A549 (cell line): ENCODE measurements at regions not wholly inside any gene's neighbourhood (a gene's known extent, or its start where the extent isn't known, plus 50 kb on each side); places are given as distances from the start of the nearest gene placed in this dataset.
A peak's percentile ranks its signal among the peaks of the same experiment; 100 is the strongest.

Source experiments
- ATAC-seq, 2 experiments: fragments of 200-7000 bp in 1 of 2; fragments of >200 bp in 1 of 2; cut with Nextera tagmentation in 1 of 2; cut with Tn5 transposase in 1 of 2; 3 replicates each; pipeline versions ENCODE4 v1.8.0 to v1.9.1; 2018 to 2020; ENCODE audit warnings: mild to moderate bottlenecking in 1 of 2, moderate library complexity in 1 of 2
- CTCF ChIA-PET: fragments of 300-600 bp; sonication (Branson Sonifier 250); formaldehyde crosslinking; extraction: SDS; loops from one replicate; lab custom pipeline; 2021; ENCODE audit warnings: antibody characterized with exemption, inconsistent platforms; lab: Yijun Ruan, JAX
- POLR2A ChIA-PET: fragments of 350-600 bp; formaldehyde crosslinking; extraction: SDS; loops from one replicate; lab custom pipeline; 2021; ENCODE audit warnings: antibody characterized with exemption, inconsistent platforms; lab: Yijun Ruan, JAX
- DNase-seq, 2 experiments: peaks; one replicate each; pipeline versions ENCODE4 v3.0.0 to v3.0.0-alpha.2; 2011 to 2016; ENCODE audit warnings: low read depth in 1 of 2, low spot score in 1 of 2
- FAIRE-seq: peaks from 2 replicates; lab custom pipeline; 2011; peaks lifted over from hg19 to GRCh38; lab: Jason Lieb, UNC
- H3K27ac ChIP-seq, 2 experiments: fragments of >200 bp; sonication (Bioruptor Twin); formaldehyde crosslinking; 3 replicates each; pipeline ENCODE4 v1.5.1; 2016 to 2017
- H3K4me1 ChIP-seq: fragments of >200 bp; sonication (Bioruptor Twin); formaldehyde crosslinking; 3 replicates; pipeline ENCODE4 v1.6.1; 2016
- H3K4me2 ChIP-seq: fragments of >200 bp; sonication (Bioruptor Twin); formaldehyde crosslinking; 3 replicates; pipeline ENCODE4 v1.6.1; 2016
- H3K4me3 ChIP-seq: fragments of >200 bp; sonication (Bioruptor Twin); formaldehyde crosslinking; 3 replicates; pipeline ENCODE4 v1.5.1; 2016
- H3K9me3 ChIP-seq: fragments of >200 bp; sonication (Bioruptor Twin); formaldehyde crosslinking; 3 replicates; pipeline ENCODE4 v1.6.1; 2016
- CEBPB ChIP-seq, 2 experiments: fragments of >200 bp in 1 of 2; sonication (Bioruptor Twin) in 1 of 2; formaldehyde crosslinking in 1 of 2; IDR thresholded peaks; 2 replicates each; pipeline ENCODE4 v1.6.1; 2012 to 2016
- EHMT2 ChIP-seq: fragments of 200-600 bp; sonication (generic); IDR thresholded peaks from 2 replicates; pipeline ENCODE4 v1.6.1; 2016; ENCODE audit warnings: antibody characterized with exemption, low read depth, mild to moderate bottlenecking, moderate library complexity
- FOSL2 ChIP-seq, 2 experiments: fragments of 450-650 bp in 1 of 2; fragments of >200 bp in 1 of 2; sonication (Bioruptor Twin) in 1 of 2; formaldehyde crosslinking; IDR thresholded peaks; 2 replicates each; pipeline versions ENCODE4 v1.5.0 to v1.6.1; 2016 to 2020; ENCODE audit warnings: mild to moderate bottlenecking in 1 of 2, moderate library complexity in 1 of 2
- HEYL ChIP-seq: fragments of 250-450 bp; sonication (Bioruptor Pico); IDR thresholded peaks from 2 replicates; pipeline ENCODE4 v1.8.0; 2021; ENCODE audit warnings: mild to moderate bottlenecking, moderate library complexity
- HOXB13 ChIP-seq: fragments of 250-450 bp; sonication (Bioruptor Pico); IDR thresholded peaks from 2 replicates; pipeline ENCODE4 v1.5.0; 2020; ENCODE audit warnings: low read depth, mild to moderate bottlenecking, moderate library complexity
- KDM1A ChIP-seq: fragments of 200-600 bp; sonication (generic); IDR thresholded peaks from 2 replicates; pipeline ENCODE4 v1.6.1; 2016; ENCODE audit warnings: low read depth, mild to moderate bottlenecking
- NPAS2 ChIP-seq: fragments of 250-450 bp; sonication (Bioruptor Pico); IDR thresholded peaks from 2 replicates; pipeline ENCODE4 v1.8.0; 2022; ENCODE audit warnings: mild to moderate bottlenecking, moderate library complexity, borderline replicate concordance
- NR3C1 ChIP-seq: fragments of >200 bp; sonication (Bioruptor Twin); formaldehyde crosslinking; IDR thresholded peaks from 3 replicates; pipeline ENCODE4 v1.6.1; 2017
- RAD21 ChIP-seq, 2 experiments: fragments of >200 bp in 1 of 2; sonication (Bioruptor Twin) in 1 of 2; formaldehyde crosslinking in 1 of 2; IDR thresholded peaks in 1 of 2; conservative IDR thresholded peaks in 1 of 2; 2 replicates in 1 of 2; 3 replicates in 1 of 2; pipeline ENCODE4 v1.6.1; 2012 to 2018; ENCODE audit warnings: inconsistent platforms in 1 of 2
- RCOR1 ChIP-seq: fragments of 150-350 bp; IDR thresholded peaks from 2 replicates; pipeline ENCODE4 v1.6.1; 2014; ENCODE audit warnings: antibody characterized with exemption, low read length, low read depth
- SREBF2 ChIP-seq: fragments of 450-650 bp; IDR thresholded peaks from 2 replicates; pipeline ENCODE4 v1.6.1; 2014; ENCODE audit warnings: mild to moderate bottlenecking, moderate library complexity
- ZFP36 ChIP-seq: fragments of 450-650 bp; IDR thresholded peaks from 2 replicates; pipeline ENCODE4 v1.6.1; 2014; ENCODE audit warnings: borderline replicate concordance; ENCODE audit not compliant: partially characterized antibody
- ZNF302 ChIP-seq: fragments of 250-450 bp; sonication (Bioruptor Pico); IDR thresholded peaks from 2 replicates; pipeline ENCODE4 v1.9.0; 2021; ENCODE audit warnings: inconsistent platforms, mild to moderate bottlenecking, moderate library complexity
- ZSCAN20 ChIP-seq: fragments of 250-450 bp; sonication (Bioruptor Pico); IDR thresholded peaks from 2 replicates; pipeline ENCODE4 v1.8.0; 2022; ENCODE audit warnings: mild to moderate bottlenecking, moderate library complexity
- WGBS: methylation state at CpG from one replicate; pipeline ENCODE4 v1.1.6; 2017; ENCODE audit errors: missing lambda C conversion rate; 5-methylcytosine and 5-hydroxymethylcytosine counted together
- TF ChIP-seq, protein P1 (sequence below): fragments of 200-600 bp; sonication (generic); IDR thresholded peaks from 2 replicates; pipeline ENCODE4 v1.6.1; 2016; ENCODE audit warnings: antibody characterized with exemption, mild to moderate bottlenecking, moderate library complexity
- TF ChIP-seq, protein P2 (sequence below): fragments of 250-450 bp; sonication (Bioruptor Pico); IDR thresholded peaks from 2 replicates; pipeline ENCODE4 v1.5.0; 2021; ENCODE audit warnings: mild to moderate bottlenecking, moderate library complexity, borderline replicate concordance
- TF ChIP-seq, protein P3 (sequence below): fragments of 150-350 bp; IDR thresholded peaks from 2 replicates; pipeline ENCODE4 v1.6.1; 2014; ENCODE audit warnings: low read depth, mild to moderate bottlenecking, low read length
- TF ChIP-seq, protein P4 (sequence below): fragments of 250-450 bp; sonication (Bioruptor Pico); IDR thresholded peaks from 2 replicates; pipeline ENCODE4 v1.5.0; 2020; ENCODE audit warnings: low read depth, mild to moderate bottlenecking, moderate library complexity
- TF ChIP-seq, protein P5 (sequence below): IDR thresholded peaks from 2 replicates; pipeline ENCODE4 v1.6.1; 2012; ENCODE audit warnings: low read depth, borderline replicate concordance
- TF ChIP-seq, protein P6 (sequence below): IDR thresholded peaks from 2 replicates; pipeline ENCODE4 v1.6.1; 2012
- TF ChIP-seq, protein P7 (sequence below): fragments of >200 bp; sonication (Bioruptor Twin); formaldehyde crosslinking; IDR thresholded peaks from 2 replicates; pipeline ENCODE4 v1.6.1; 2016

DNA sequence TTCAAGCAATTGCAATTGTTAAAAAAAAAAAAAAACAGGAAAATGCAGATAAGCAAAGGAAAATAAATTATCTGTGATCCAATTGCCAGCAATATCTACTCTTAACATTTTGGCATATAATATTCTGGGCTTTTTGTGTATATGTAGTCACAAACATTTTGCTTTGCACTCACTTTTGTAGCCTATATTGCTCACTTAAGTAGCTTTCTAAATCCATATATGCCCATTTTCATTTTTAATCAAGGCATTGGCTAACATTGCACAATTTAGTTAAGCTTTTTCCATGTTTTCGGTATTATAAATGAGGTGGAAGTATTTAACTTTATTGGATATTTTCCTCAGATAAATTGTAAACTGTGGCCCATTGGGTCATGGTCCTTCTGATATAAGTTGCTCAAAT is 466.3 kb upstream of the ATP2B1 start:
- POLR2A ChIA-PET, result no interaction called here
- WGBS, result 92% methylated on average over 1 of the region's 1 CpG

DNA sequence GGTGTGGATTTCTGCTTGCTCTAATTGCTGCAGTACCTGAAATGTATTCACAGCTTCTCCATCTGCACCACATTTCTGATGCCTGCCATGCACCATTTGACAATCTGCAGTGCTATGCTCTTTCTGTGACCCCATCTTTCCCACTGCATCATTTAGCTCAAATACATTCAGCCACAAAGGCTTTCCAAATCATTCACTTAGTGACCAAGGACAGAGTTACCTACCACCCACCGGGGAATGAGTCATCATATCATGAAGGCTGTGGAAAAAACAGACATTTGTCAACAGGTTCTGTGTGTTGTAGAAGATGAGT is 465.5 kb upstream of the ATP2B1 start:
- FAIRE-seq, result peak; percentile 63
- POLR2A ChIA-PET, result no interaction called here
- Histone ChIP-seq H3K4me3 (no peak overlapping the region), H3K4me2 (no peak overlapping the region), H3K9me3 (peaks cover 5% of the 10 kb centered on the region; the same call in 1 of the 3 replicates), H3K4me1 (0 out of 3 replicates have a peak, but pooled peaks cover 4% of the 10 kb centered on the region), H3K27ac (no peak overlapping the region)
- no peak; a peak in 1 of 6 replicates for ATAC-seq
- TF ChIP-seq, protein P1, sequence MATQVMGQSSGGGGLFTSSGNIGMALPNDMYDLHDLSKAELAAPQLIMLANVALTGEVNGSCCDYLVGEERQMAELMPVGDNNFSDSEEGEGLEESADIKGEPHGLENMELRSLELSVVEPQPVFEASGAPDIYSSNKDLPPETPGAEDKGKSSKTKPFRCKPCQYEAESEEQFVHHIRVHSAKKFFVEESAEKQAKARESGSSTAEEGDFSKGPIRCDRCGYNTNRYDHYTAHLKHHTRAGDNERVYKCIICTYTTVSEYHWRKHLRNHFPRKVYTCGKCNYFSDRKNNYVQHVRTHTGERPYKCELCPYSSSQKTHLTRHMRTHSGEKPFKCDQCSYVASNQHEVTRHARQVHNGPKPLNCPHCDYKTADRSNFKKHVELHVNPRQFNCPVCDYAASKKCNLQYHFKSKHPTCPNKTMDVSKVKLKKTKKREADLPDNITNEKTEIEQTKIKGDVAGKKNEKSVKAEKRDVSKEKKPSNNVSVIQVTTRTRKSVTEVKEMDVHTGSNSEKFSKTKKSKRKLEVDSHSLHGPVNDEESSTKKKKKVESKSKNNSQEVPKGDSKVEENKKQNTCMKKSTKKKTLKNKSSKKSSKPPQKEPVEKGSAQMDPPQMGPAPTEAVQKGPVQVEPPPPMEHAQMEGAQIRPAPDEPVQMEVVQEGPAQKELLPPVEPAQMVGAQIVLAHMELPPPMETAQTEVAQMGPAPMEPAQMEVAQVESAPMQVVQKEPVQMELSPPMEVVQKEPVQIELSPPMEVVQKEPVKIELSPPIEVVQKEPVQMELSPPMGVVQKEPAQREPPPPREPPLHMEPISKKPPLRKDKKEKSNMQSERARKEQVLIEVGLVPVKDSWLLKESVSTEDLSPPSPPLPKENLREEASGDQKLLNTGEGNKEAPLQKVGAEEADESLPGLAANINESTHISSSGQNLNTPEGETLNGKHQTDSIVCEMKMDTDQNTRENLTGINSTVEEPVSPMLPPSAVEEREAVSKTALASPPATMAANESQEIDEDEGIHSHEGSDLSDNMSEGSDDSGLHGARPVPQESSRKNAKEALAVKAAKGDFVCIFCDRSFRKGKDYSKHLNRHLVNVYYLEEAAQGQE, result no peak
- TF ChIP-seq ZFP36, result no peak
- TF ChIP-seq ZSCAN20 (CRISPR knock-in tag), result no peak
- no peak for TF ChIP-seq FOSL2 (IDR thresholded peaks at IDR 0.05)
- TF ChIP-seq FOSL2 (CRISPR knock-in tag; IDR thresholded peaks at IDR 0.05), result peak; percentile 75
- no peak for TF ChIP-seq ZNF302
- DNase-seq, result peak in 1 of 2 experiments; percentile 33
- WGBS, result 0% methylated on average over 1 of the region's 1 CpG
- CTCF ChIA-PET, result interaction anchor here (0.9 kb wide), 1 partner anchor 9 kb away, joined by 3 read pairs; no protein-coding TSS in a partner anchor

More for the DNA sequence above, 466.3 kb upstream of the ATP2B1 start:
- no peak for DNase-seq
- FAIRE-seq, result no peak
- CTCF ChIA-PET, result interaction anchor here (0.9 kb wide), 1 partner anchor 10 kb away, joined by 3 read pairs; no protein-coding TSS in a partner anchor
- no peak overlapping the region for H3K4me2 ChIP-seq
- no peak overlapping the region for H3K27ac ChIP-seq
- 0 out of 3 replicates have a peak, but pooled peaks cover 4% of the 10 kb centered on the region for H3K4me1 ChIP-seq
- H3K9me3 ChIP-seq, result peaks cover 5% of the 10 kb centered on the region; the same call in 1 of the 3 replicates
- no peak for TF ChIP-seq ZNF302
- TF ChIP-seq, protein P2, sequence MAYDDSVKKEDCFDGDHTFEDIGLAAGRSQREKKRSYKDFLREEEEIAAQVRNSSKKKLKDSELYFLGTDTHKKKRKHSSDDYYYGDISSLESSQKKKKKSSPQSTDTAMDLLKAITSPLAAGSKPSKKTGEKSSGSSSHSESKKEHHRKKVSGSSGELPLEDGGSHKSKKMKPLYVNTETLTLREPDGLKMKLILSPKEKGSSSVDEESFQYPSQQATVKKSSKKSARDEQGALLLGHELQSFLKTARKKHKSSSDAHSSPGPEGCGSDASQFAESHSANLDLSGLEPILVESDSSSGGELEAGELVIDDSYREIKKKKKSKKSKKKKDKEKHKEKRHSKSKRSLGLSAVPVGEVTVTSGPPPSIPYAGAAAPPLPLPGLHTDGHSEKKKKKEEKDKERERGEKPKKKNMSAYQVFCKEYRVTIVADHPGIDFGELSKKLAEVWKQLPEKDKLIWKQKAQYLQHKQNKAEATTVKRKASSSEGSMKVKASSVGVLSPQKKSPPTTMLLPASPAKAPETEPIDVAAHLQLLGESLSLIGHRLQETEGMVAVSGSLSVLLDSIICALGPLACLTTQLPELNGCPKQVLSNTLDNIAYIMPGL, result no peak
- no peak for TF ChIP-seq HEYL (CRISPR knock-in tag)
- TF ChIP-seq RAD21 (conservative IDR thresholded peaks at IDR 0.05 in 1 of 2, IDR thresholded peaks at IDR 0.05 in 1 of 2), result no peak
- TF ChIP-seq, protein P3, sequence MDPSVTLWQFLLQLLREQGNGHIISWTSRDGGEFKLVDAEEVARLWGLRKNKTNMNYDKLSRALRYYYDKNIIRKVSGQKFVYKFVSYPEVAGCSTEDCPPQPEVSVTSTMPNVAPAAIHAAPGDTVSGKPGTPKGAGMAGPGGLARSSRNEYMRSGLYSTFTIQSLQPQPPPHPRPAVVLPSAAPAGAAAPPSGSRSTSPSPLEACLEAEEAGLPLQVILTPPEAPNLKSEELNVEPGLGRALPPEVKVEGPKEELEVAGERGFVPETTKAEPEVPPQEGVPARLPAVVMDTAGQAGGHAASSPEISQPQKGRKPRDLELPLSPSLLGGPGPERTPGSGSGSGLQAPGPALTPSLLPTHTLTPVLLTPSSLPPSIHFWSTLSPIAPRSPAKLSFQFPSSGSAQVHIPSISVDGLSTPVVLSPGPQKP, result no peak
- no peak for TF ChIP-seq RCOR1
- no peak for TF ChIP-seq KDM1A
- TF ChIP-seq, protein P4, sequence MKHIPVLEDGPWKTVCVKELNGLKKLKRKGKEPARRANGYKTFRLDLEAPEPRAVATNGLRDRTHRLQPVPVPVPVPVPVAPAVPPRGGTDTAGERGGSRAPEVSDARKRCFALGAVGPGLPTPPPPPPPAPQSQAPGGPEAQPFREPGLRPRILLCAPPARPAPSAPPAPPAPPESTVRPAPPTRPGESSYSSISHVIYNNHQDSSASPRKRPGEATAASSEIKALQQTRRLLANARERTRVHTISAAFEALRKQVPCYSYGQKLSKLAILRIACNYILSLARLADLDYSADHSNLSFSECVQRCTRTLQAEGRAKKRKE (CRISPR knock-in tag), result no peak
- TF ChIP-seq, protein P5, sequence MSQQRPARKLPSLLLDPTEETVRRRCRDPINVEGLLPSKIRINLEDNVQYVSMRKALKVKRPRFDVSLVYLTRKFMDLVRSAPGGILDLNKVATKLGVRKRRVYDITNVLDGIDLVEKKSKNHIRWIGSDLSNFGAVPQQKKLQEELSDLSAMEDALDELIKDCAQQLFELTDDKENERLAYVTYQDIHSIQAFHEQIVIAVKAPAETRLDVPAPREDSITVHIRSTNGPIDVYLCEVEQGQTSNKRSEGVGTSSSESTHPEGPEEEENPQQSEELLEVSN, result no peak
- TF ChIP-seq NR3C1, result no peak
- no peak for TF ChIP-seq CEBPB (IDR thresholded peaks at IDR 0.05)
- TF ChIP-seq, protein P6, sequence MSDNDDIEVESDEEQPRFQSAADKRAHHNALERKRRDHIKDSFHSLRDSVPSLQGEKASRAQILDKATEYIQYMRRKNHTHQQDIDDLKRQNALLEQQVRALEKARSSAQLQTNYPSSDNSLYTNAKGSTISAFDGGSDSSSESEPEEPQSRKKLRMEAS, result no peak
- TF ChIP-seq SREBF2, result no peak
- no peak for TF ChIP-seq NPAS2 (CRISPR knock-in tag)
- no peak for TF ChIP-seq HOXB13
- TF ChIP-seq FOSL2 (IDR thresholded peaks at IDR 0.05), result no peak
- TF ChIP-seq FOSL2 (CRISPR knock-in tag; IDR thresholded peaks at IDR 0.05), result no peak
- TF ChIP-seq EHMT2, result no peak
- TF ChIP-seq, protein P7, sequence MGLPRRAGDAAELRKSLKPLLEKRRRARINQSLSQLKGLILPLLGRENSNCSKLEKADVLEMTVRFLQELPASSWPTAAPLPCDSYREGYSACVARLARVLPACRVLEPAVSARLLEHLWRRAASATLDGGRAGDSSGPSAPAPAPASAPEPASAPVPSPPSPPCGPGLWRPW, result no peak
- no peak overlapping the region for H3K4me3 ChIP-seq
- ATAC-seq, result no peak
